Thyroid gland (tissue), 4 donors: ENCODE measurements at regions not wholly inside any gene's neighbourhood (a gene's known extent, or its start where the extent isn't known, plus 50 kb on each side); places are given as distances from the start of the nearest gene placed in this dataset.

Experiments
- POLR2A ChIP-seq, 2 donors: fragments of 450-650 bp; IDR thresholded peaks; one replicate each; pipeline ENCODE4 v1.6.1; 2017; ENCODE audit warnings: antibody characterized with exemption in 2 of 2, mild to moderate bottlenecking in 2 of 2, moderate library complexity in 1 of 2
- TF ChIP-seq, protein P1 (sequence below), 6 experiments: fragments of 200-600 bp in 3 of 6; fragments of 450-650 bp in 3 of 6; sonication (generic) in 3 of 6; IDR thresholded peaks; one replicate each; pipeline ENCODE4 v1.5.1; 2016 to 2019; ENCODE audit warnings: antibody characterized with exemption in 6 of 6, mild to moderate bottlenecking in 2 of 6, inconsistent platforms in 1 of 6, moderate library complexity in 1 of 6

DNA sequence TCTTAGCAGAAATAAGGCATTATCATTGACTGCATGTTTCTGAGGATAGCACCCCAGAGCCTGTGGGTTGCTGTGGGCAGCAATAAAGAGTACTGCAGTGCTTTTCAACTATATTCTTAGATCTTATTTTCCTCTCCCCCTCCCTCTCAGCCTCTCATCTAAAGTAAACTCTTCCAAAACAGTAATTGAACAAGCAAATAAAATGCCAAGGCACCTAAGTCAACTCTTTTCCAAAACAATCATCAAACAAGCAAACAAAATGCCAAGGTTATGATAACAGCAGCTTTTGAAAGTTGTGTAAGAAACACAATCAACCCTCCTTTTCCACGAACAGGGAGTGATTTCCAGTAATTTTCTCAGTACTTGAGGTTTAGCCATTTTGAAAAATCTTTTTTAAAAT is 1542.6 kb downstream of the AACS start:
- TF ChIP-seq, protein P1, sequence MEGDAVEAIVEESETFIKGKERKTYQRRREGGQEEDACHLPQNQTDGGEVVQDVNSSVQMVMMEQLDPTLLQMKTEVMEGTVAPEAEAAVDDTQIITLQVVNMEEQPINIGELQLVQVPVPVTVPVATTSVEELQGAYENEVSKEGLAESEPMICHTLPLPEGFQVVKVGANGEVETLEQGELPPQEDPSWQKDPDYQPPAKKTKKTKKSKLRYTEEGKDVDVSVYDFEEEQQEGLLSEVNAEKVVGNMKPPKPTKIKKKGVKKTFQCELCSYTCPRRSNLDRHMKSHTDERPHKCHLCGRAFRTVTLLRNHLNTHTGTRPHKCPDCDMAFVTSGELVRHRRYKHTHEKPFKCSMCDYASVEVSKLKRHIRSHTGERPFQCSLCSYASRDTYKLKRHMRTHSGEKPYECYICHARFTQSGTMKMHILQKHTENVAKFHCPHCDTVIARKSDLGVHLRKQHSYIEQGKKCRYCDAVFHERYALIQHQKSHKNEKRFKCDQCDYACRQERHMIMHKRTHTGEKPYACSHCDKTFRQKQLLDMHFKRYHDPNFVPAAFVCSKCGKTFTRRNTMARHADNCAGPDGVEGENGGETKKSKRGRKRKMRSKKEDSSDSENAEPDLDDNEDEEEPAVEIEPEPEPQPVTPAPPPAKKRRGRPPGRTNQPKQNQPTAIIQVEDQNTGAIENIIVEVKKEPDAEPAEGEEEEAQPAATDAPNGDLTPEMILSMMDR (IDR thresholded peaks at IDR 0.05): no peak
- no peak for TF ChIP-seq POLR2A (IDR thresholded peaks at IDR 0.05)
